ENCODE measurements at regions not wholly inside any gene's neighbourhood (a gene's known extent, or its start where the extent isn't known, plus 50 kb on each side); places are given as distances from the start of the nearest gene placed in this dataset.

DNA sequence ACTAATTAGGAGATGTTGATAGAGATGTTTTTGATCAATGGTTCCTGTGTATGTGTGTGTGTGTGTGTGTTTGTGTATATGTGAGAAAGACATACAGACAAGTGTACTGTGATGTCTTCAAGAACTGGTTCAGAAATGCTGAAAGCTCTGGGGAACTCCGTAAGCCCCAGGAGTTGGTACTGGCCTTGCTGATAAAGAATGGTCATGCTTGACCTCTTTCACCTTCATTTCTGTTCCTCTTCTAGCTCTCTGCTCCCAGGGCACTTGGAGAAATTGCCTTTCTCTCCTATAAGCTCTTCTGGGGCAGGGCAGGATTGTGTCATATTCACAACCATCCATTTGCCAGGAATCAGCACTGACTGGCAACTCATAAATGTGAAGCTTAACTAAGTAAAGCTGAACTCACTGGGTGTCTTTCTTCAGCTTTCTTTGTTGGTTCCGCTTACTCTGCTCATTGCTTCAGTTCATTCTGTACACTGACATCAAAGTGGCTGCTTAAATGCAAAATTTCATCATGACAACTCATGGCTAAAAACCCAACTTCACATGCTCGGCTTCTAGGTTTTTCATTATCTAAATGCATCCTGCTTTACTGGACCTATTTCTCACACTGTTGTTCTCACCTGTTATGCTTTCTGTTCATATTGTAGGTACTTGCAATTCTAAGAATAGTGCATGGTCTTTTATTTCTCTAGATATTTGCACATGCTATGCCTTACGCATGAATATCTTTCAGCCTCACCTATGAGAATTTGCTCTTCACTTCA is 162.1 kb upstream of the LYSMD4 start:
- no peak for ATAC-seq
- no peaks in the 10 kb centered on the region for H3F3A ChIP-seq (ENCODE audit: low read length, unreplicated experiment)
- no peaks in the 10 kb centered on the region for H3K4me1 ChIP-seq (ENCODE audit: insufficient read depth, low read length)
- H2AFZ ChIP-seq (ENCODE audit: low read length) = no peak overlapping the region
- H3K27ac ChIP-seq (ENCODE audit: low read length) = no peak overlapping the region
- ChIA-PET POLR2A (ENCODE audit: unreplicated experiment) (no interaction called here), CTCF (no interaction called here)
- intact Hi-C loops (cut with micrococcal nuclease) = no loop called here
- no peaks in the 10 kb centered on the region for H3K36me3 ChIP-seq (ENCODE audit: low read depth, low read length)
- H3K9me3 ChIP-seq (ENCODE audit: low read length) = no peaks in the 10 kb centered on the region
- no TSS peak for BruUV-seq (replicated peaks)
- TF ChIP-seq, protein P1, sequence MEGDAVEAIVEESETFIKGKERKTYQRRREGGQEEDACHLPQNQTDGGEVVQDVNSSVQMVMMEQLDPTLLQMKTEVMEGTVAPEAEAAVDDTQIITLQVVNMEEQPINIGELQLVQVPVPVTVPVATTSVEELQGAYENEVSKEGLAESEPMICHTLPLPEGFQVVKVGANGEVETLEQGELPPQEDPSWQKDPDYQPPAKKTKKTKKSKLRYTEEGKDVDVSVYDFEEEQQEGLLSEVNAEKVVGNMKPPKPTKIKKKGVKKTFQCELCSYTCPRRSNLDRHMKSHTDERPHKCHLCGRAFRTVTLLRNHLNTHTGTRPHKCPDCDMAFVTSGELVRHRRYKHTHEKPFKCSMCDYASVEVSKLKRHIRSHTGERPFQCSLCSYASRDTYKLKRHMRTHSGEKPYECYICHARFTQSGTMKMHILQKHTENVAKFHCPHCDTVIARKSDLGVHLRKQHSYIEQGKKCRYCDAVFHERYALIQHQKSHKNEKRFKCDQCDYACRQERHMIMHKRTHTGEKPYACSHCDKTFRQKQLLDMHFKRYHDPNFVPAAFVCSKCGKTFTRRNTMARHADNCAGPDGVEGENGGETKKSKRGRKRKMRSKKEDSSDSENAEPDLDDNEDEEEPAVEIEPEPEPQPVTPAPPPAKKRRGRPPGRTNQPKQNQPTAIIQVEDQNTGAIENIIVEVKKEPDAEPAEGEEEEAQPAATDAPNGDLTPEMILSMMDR (conservative IDR thresholded peaks at IDR 0.05; ENCODE audit: low read depth, low read length) = no peak
- TF ChIP-seq EZH2phosphoT487 (IDR thresholded peaks at IDR 0.05; ENCODE audit: borderline replicate concordance, low read length) = no peak
- TF ChIP-seq EZH2 (IDR thresholded peaks at IDR 0.05; ENCODE audit: low read length, unreplicated experiment) = no peak
- H3K4me2 ChIP-seq (ENCODE audit: low read length) = no peak overlapping the region
- H3K27me3 ChIP-seq (ENCODE audit: low read length) = peaks cover 40% of the 10 kb centered on the region
- H3K79me2 ChIP-seq (ENCODE audit: low read length) = no peaks in the 10 kb centered on the region
- no peaks in the 10 kb centered on the region for H4K20me1 ChIP-seq (ENCODE audit: low read length)
- no peaks in the 10 kb centered on the region for H3K9me2 ChIP-seq (replicated peaks; ENCODE audit: low read length)
- no peak for DNase-seq
- no peak overlapping the region for H3K4me3 ChIP-seq (ENCODE audit: low read length)
- no peak overlapping the region for H3K9ac ChIP-seq (ENCODE audit: low read length)

DNA sequence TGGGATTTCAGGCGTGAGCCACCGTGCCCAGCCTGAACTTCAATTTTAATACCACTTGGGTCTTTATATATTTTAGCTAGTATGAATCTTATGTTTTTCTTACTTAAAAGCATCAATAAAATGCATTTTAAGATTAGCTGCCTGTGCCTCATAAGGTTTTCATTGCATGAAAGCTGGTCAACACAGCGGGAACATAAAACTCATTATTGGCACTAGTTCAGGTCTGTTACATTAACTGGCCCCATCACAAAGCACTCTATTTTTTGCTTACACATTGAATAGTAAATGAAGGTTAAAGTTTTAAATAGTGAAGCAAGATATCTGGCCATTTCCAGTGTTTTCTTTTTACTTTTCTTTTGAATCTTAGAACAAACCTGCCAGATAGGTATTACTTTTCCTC is 145.6 kb upstream of the LYSMD4 start:
- CTCF ChIA-PET = no interaction called here

DNA sequence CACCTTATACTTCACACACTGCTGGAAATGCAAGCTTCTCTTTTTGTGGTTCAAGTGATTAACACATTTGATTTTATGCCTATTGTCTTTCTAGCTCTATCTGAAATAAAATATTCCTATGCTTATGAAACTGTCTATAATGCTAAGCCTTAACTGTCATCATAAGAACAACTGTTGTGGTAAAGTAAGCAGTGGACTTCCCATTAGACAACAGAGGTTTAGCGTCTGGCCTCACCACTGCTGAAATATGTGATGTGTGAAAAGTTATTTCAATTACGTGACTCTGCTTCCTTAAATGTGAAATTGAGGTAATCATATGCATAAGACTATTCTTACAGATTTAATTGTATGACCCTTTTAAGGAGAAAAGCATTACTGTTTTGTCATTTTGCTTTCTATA is 140.2 kb upstream of the LYSMD4 start:
- TF ChIP-seq, protein P1 (conservative IDR thresholded peaks at IDR 0.05; ENCODE audit: low read depth, low read length) = no peak
- TF ChIP-seq EZH2 (IDR thresholded peaks at IDR 0.05; ENCODE audit: low read length, unreplicated experiment) (no peak), EZH2phosphoT487 (IDR thresholded peaks at IDR 0.05; ENCODE audit: borderline replicate concordance, low read length) (no peak)
- H4K20me1 ChIP-seq (ENCODE audit: low read length) = no peaks in the 10 kb centered on the region
- H3K4me3 ChIP-seq (ENCODE audit: low read length) = no peak overlapping the region
- intact Hi-C loops (cut with micrococcal nuclease) = no loop called here
- H3K9ac ChIP-seq (ENCODE audit: low read length) = no peak overlapping the region
- no peak overlapping the region for H3K4me2 ChIP-seq (ENCODE audit: low read length)
- no peaks in the 10 kb centered on the region for H3F3A ChIP-seq (ENCODE audit: low read length, unreplicated experiment)
- H2AFZ ChIP-seq (ENCODE audit: low read length) = no peak overlapping the region
- no peaks in the 10 kb centered on the region for H3K4me1 ChIP-seq (ENCODE audit: insufficient read depth, low read length)
- H3K36me3 ChIP-seq (ENCODE audit: low read depth, low read length) = no peaks in the 10 kb centered on the region
- no peaks in the 10 kb centered on the region for H3K9me2 ChIP-seq (replicated peaks; ENCODE audit: low read length)
- H3K27me3 ChIP-seq (ENCODE audit: low read length) = peaks cover 71% of the 10 kb centered on the region
- CTCF ChIA-PET = no interaction called here
- no peak overlapping the region for H3K27ac ChIP-seq (ENCODE audit: low read length)
- POLR2A ChIA-PET (ENCODE audit: unreplicated experiment) = no interaction called here
- BruUV-seq (replicated peaks) = no TSS peak
- H3K9me3 ChIP-seq (ENCODE audit: low read length) = no peaks in the 10 kb centered on the region
- DNase-seq (no peak), ATAC-seq (no peak)
- H3K79me2 ChIP-seq (ENCODE audit: low read length) = no peaks in the 10 kb centered on the region

More for the DNA sequence above, 145.6 kb upstream of the LYSMD4 start:
- no peaks in the 10 kb centered on the region for H3K79me2 ChIP-seq (ENCODE audit: low read length)
- H3K27ac ChIP-seq (ENCODE audit: low read length) = no peak overlapping the region
- H3K4me2 ChIP-seq (ENCODE audit: low read length) = no peak overlapping the region
- H4K20me1 ChIP-seq (ENCODE audit: low read length) = no peaks in the 10 kb centered on the region
- no peak overlapping the region for H3K4me3 ChIP-seq (ENCODE audit: low read length)
- H3K9me3 ChIP-seq (ENCODE audit: low read length) = no peaks in the 10 kb centered on the region
- no peaks in the 10 kb centered on the region for H3F3A ChIP-seq (ENCODE audit: low read length, unreplicated experiment)
- H3K9me2 ChIP-seq (replicated peaks; ENCODE audit: low read length) = no peaks in the 10 kb centered on the region
- no peak for DNase-seq
- H2AFZ ChIP-seq (ENCODE audit: low read length) = no peak overlapping the region
- TF ChIP-seq EZH2phosphoT487 (IDR thresholded peaks at IDR 0.05; ENCODE audit: borderline replicate concordance, low read length) (no peak), EZH2 (IDR thresholded peaks at IDR 0.05; ENCODE audit: low read length, unreplicated experiment) (no peak)
- TF ChIP-seq, protein P1 (conservative IDR thresholded peaks at IDR 0.05; ENCODE audit: low read depth, low read length) = no peak
- intact Hi-C loops (cut with micrococcal nuclease) = no loop called here
- no TSS peak for BruUV-seq (replicated peaks)
- no peak for ATAC-seq
- peaks cover 35% of the 10 kb centered on the region for H3K27me3 ChIP-seq (ENCODE audit: low read length)
- no peaks in the 10 kb centered on the region for H3K36me3 ChIP-seq (ENCODE audit: low read depth, low read length)
- POLR2A ChIA-PET (ENCODE audit: unreplicated experiment) = no interaction called here
- H3K9ac ChIP-seq (ENCODE audit: low read length) = no peak overlapping the region
- H3K4me1 ChIP-seq (ENCODE audit: insufficient read depth, low read length) = no peaks in the 10 kb centered on the region
